SK-N-SH treated with all-trans-retinoic acid at 6 μM for 48 hours (cell line): ENCODE measurements at regions not wholly inside any gene's neighbourhood (a gene's known extent, or its start where the extent isn't known, plus 50 kb on each side); places are given as distances from the start of the nearest gene placed in this dataset.

Source experiments
- ATAC-seq: fragments of 200-7000 bp; cut with Tn5 transposase; 3 replicates; pipeline ENCODE4 v1.9.1; 2020; ENCODE audit warnings: mild to moderate bottlenecking, moderate library complexity
- ARNTL ChIP-seq: fragments of 450-650 bp; formaldehyde crosslinking; IDR thresholded peaks from 2 replicates; pipeline ENCODE4 v1.5.0; 2020; ENCODE audit warnings: low read depth, mild to moderate bottlenecking, moderate library complexity, borderline replicate concordance
- BACH2 ChIP-seq: fragments of 250-450 bp; sonication (Bioruptor Pico); IDR thresholded peaks from 2 replicates; pipeline ENCODE4 v1.9.0; 2021; ENCODE audit warnings: mild to moderate bottlenecking, borderline replicate concordance
- CSDC2 ChIP-seq: fragments of 250-450 bp; sonication (Bioruptor Pico); IDR thresholded peaks from 2 replicates; pipeline ENCODE4 v1.5.0; 2020; ENCODE audit warnings: mild to moderate bottlenecking, moderate library complexity
- ESRRG ChIP-seq: fragments of 250-450 bp; sonication (Bioruptor Pico); IDR thresholded peaks from 2 replicates; pipeline ENCODE4 v1.6.1; 2021; ENCODE audit warnings: mild to moderate bottlenecking
- ISL1 ChIP-seq: fragments of 250-450 bp; sonication (Bioruptor Pico); IDR thresholded peaks from 2 replicates; pipeline ENCODE4 v2.1.2; 2022; ENCODE audit warnings: mild to moderate bottlenecking, moderate library complexity
- OSR1 ChIP-seq: fragments of 250-450 bp; sonication (Bioruptor Pico); IDR thresholded peaks from 2 replicates; pipeline ENCODE4 v1.8.0; 2022; ENCODE audit warnings: moderate library complexity, mild to moderate bottlenecking, inconsistent platforms
- PATZ1 ChIP-seq: fragments of 250-450 bp; sonication (Bioruptor Pico); IDR thresholded peaks from 2 replicates; pipeline ENCODE4 v1.8.0; 2020; ENCODE audit warnings: mild to moderate bottlenecking, moderate library complexity, borderline replicate concordance
- POU6F1 ChIP-seq: fragments of 250-450 bp; sonication (Bioruptor Pico); IDR thresholded peaks from 2 replicates; pipeline ENCODE4 v1.8.0; 2021; ENCODE audit warnings: low read depth, mild to moderate bottlenecking, moderate library complexity, borderline replicate concordance
- PPARA ChIP-seq: fragments of 250-450 bp; sonication (Bioruptor Pico); IDR thresholded peaks from 2 replicates; pipeline ENCODE4 v1.5.0; 2020; ENCODE audit warnings: mild to moderate bottlenecking, borderline replicate concordance
- RARB ChIP-seq: fragments of 250-450 bp; sonication (Bioruptor Pico); IDR thresholded peaks from 2 replicates; pipeline ENCODE4 v1.8.0; 2021; ENCODE audit warnings: mild to moderate bottlenecking, moderate library complexity
- SNAI2 ChIP-seq: fragments of 250-450 bp; sonication (Bioruptor Pico); IDR thresholded peaks from 2 replicates; pipeline ENCODE4 v1.5.0; 2020; ENCODE audit warnings: mild to moderate bottlenecking, moderate library complexity
- TCF4 ChIP-seq: fragments of 250-450 bp; sonication (Bioruptor Pico); IDR thresholded peaks from 2 replicates; pipeline ENCODE4 v1.8.0; 2021; ENCODE audit warnings: mild to moderate bottlenecking, moderate library complexity, borderline replicate concordance
- TOX ChIP-seq: fragments of 250-450 bp; sonication (Bioruptor Pico); IDR thresholded peaks from 2 replicates; pipeline ENCODE4 v1.8.0; 2021; ENCODE audit warnings: mild to moderate bottlenecking, moderate library complexity, borderline replicate concordance
- TSHZ2 ChIP-seq: fragments of 250-450 bp; sonication (Bioruptor Pico); IDR thresholded peaks from 2 replicates; pipeline ENCODE4 v1.5.0; 2020; ENCODE audit warnings: mild to moderate bottlenecking, moderate library complexity
- ZC3H10 ChIP-seq: fragments of 250-450 bp; sonication (Bioruptor Pico); IDR thresholded peaks from 2 replicates; pipeline ENCODE4 v1.5.1; 2021; ENCODE audit warnings: mild to moderate bottlenecking, moderate library complexity
- ZFP3 ChIP-seq: fragments of 250-450 bp; sonication (Bioruptor Pico); IDR thresholded peaks from 2 replicates; pipeline ENCODE4 v1.5.0; 2020; ENCODE audit warnings: mild to moderate bottlenecking, moderate library complexity
- ZFP30 ChIP-seq: fragments of 450-650 bp; formaldehyde crosslinking; IDR thresholded peaks from 2 replicates; pipeline ENCODE4 v1.5.0; 2022; ENCODE audit warnings: mild to moderate bottlenecking, moderate library complexity
- ZNF565 ChIP-seq: fragments of 450-650 bp; formaldehyde crosslinking; conservative IDR thresholded peaks from 2 replicates; pipeline ENCODE4 v1.5.0; 2020; ENCODE audit warnings: low read depth, mild to moderate bottlenecking, moderate library complexity
- ZNF70 ChIP-seq: fragments of 450-650 bp; formaldehyde crosslinking; IDR thresholded peaks from 2 replicates; pipeline ENCODE4 v1.5.0; 2020; ENCODE audit warnings: mild to moderate bottlenecking, moderate library complexity
- ZNF8 ChIP-seq: fragments of 450-650 bp; formaldehyde crosslinking; IDR thresholded peaks from 2 replicates; pipeline ENCODE4 v1.5.0; 2020; ENCODE audit warnings: mild to moderate bottlenecking, moderate library complexity

GRCh38 chr20:57064836-57065235, 201.6 kb downstream of the BMP7 start:
- no peak for ATAC-seq
- TF ChIP-seq SNAI2 (CRISPR knock-in tag) (no peak), BACH2 (CRISPR knock-in tag) (no peak), ARNTL (CRISPR knock-in tag) (no peak), PPARA (CRISPR knock-in tag) (no peak), ZNF70 (CRISPR knock-in tag) (no peak)

GRCh38 chr20:57065646-57066045, 200.8 kb downstream of the BMP7 start:
- ATAC-seq = no peak

GRCh38 chr20:57066126-57066900, 200.1 kb downstream of the BMP7 start:
- ATAC-seq = no peak
- TF ChIP-seq PATZ1 (CRISPR knock-in tag) = no peak
- no peak for TF ChIP-seq SNAI2 (CRISPR knock-in tag)
- no peak for TF ChIP-seq ZNF70 (CRISPR knock-in tag)
- TF ChIP-seq ISL1 (CRISPR knock-in tag) = no peak
- no peak for TF ChIP-seq ZC3H10
- TF ChIP-seq CSDC2 (CRISPR knock-in tag) = no peak
- TF ChIP-seq TCF4 (CRISPR knock-in tag) = no peak
- TF ChIP-seq ZNF565 (CRISPR knock-in tag) = no peak
- TF ChIP-seq TOX (CRISPR knock-in tag) = no peak
- no peak for TF ChIP-seq ZNF8 (CRISPR knock-in tag)
- no peak for TF ChIP-seq ZFP30
- no peak for TF ChIP-seq OSR1 (CRISPR knock-in tag)
- no peak for TF ChIP-seq TSHZ2 (CRISPR knock-in tag)
- no peak for TF ChIP-seq ARNTL (CRISPR knock-in tag)
- TF ChIP-seq POU6F1 (CRISPR knock-in tag) = no peak
- TF ChIP-seq RARB (CRISPR knock-in tag) = no peak
- no peak for TF ChIP-seq ESRRG

More at GRCh38 chr20:57065646-57066045, 200.8 kb downstream of the BMP7 start:
- no peak for TF ChIP-seq TOX (CRISPR knock-in tag)
- no peak for TF ChIP-seq ZNF565 (CRISPR knock-in tag)
- TF ChIP-seq PPARA (CRISPR knock-in tag) = no peak
- TF ChIP-seq, all 23 proteins: peak for 0

GRCh38 chr20:57069442-57069841, 197.0 kb downstream of the BMP7 start:
- ATAC-seq = no peak
- TF ChIP-seq SNAI2 (CRISPR knock-in tag) (no peak), CSDC2 (CRISPR knock-in tag) (no peak), ZC3H10 (no peak), TOX (CRISPR knock-in tag) (no peak), ESRRG (no peak), RARB (CRISPR knock-in tag) (no peak), ISL1 (CRISPR knock-in tag) (no peak), ZFP3 (CRISPR knock-in tag) (no peak), OSR1 (CRISPR knock-in tag) (no peak), POU6F1 (CRISPR knock-in tag) (no peak), BACH2 (CRISPR knock-in tag) (no peak), ZFP30 (no peak)
